Stimulated activated CD8-positive, alpha-beta memory T cell treated with anti-CD3 and anti-CD28 coated beads, Interleukin-7, amount 100 ng/mL, for 24 hours (primary cell): ENCODE measurements at regions not wholly inside any gene's neighbourhood (a gene's known extent, or its start where the extent isn't known, plus 50 kb on each side); places are given as distances from the start of the nearest gene placed in this dataset.

Experiments
- DNase-seq: peaks from one replicate; pipeline ENCODE4 v3.0.0-alpha.2; 2020; ENCODE audit warnings: low read depth

- DNase-seq, result no peak
Measured at GRCh38 chr2:105621038-105621437, 123.7 kb upstream of the NCK2 start.

DNA sequence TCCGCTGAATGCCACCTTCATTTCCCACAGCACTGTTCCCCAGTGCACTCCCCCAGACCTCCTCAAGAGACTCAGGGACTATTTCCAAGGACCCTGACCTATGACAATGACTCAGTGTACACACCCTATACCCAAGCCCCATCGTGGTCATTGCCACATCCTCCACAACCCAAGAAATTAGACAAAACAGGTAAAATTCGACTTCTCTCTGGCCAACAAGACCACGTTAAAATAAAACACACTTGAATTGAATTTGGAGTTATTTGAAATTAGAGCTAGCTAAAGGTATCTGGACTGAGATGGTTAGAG lies 126.4 kb upstream of the NCK2 start:
- no peak for DNase-seq

- DNase-seq, result no peak
Measured at GRCh38 chr2:105617631-105618350, 126.9 kb upstream of the NCK2 start.

DNA sequence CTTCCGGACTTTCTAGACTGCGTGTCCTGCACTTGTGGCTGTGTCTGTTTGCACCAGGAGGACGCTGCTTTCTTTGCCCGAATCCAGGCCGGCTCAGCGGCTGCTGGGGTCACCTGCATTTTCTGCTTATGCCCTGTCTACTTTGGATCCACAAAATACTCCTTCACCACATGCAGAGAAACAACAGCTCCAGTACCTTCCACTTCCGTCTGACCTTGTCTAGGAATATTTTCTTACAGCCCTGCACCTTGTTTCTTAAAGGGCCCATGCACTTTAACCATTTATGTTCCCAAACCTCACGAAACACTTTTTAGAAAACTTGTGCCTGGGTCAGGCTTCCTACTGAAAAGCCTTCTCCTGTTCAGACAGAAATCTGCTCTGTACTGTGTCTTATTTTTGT lies 129.4 kb upstream of the NCK2 start:
- no peak for DNase-seq

DNA sequence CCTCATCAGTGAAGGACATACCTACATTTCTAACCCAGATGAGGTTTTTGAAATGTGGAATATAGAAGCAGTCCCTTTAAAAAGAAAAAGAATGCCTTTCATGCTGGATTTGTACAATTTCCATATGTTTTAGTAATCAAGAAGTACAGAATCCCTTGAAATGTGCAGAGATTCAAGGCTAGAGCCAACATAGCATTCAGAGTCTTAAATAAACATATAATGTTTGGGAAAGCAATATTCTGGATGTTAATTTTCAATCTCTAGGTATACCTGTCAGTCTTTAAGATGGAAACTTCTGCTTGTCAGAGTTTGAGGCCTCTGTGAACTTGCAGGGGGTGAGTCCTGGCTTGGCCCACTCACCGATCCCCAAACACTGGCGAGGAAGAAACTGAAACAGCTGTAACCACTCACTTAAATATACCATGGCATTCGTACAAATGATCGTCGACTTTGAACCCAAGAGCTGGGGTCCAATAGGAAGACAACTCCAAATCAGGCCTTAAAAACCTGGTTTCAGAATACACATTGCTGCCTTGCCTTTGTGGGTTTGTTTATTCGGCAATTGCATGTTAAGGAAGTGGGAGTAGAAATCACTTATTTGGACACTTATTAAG lies 132.8 kb upstream of the NCK2 start:
- DNase-seq, result no peak

DNA sequence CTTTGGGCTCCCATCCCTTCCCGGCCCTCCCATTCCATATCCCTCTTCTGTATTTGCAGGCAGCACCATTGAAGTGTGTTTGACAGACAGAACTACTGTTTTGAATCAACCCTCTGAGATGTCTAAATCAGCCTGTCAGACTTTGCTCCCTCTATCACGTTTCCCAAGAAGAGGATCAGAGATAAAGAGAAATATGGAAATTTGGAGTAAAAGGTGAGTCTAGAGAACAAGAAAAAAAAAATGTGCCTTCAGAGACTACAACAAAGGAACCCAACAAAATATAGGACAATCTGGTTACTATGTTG lies 133.4 kb upstream of the NCK2 start:
- no peak for DNase-seq

GRCh38 chr2:105610576-105611332 lies 134.0 kb upstream of the NCK2 start:
- no peak for DNase-seq

GRCh38 chr2:105609746-105610402 lies 134.8 kb upstream of the NCK2 start:
- no peak for DNase-seq

DNA sequence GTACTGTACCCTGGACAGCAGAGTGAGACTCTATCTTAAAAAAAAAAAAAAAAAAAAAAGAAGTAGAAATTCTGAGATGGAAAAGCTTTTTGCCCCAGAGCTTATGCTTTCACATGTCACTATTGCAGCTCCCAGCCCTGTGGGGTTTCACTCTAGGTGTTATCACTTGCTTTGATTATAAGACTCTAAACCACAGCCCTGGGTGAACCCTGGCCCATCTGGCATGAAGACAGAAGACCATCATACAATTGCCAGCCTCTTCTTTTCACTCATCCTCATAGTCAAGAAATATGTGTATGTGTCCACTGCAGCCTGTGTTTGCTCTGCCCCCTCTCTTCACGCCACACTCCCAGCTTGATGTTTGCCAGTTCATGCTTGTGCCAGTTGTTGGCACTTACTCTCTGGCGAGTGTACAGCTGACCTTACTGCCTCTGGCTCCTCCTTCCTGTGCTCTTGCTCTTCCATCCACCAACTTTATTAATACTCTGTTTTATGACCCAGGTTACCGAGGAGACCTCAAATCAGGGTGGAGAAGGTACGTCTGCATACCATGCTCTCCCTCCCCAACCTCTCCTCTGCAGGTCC lies 136.7 kb upstream of the NCK2 start:
- no peak for DNase-seq

DNA sequence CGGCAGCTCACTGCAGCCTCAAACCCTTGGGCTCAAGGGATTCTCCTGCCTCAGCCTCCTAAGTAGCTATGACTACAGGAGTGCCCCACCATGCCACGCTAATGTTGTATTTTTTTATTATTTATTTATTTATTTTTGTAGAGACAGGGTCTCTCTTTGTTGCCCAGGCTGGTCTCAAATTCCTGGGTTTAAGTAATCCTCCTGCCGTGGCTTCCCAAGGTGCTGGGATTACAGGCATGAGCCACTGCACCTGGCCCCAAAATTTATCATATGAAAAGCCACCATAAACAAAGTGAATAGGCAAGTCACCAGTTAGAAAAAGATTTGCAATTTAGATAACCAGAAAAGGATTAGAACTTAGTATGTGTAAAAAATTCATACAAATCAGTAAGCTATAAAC lies 138.6 kb upstream of the NCK2 start:
- no peak for DNase-seq

GRCh38 chr2:105604938-105605337 lies 139.8 kb upstream of the NCK2 start:
- DNase-seq, result no peak

DNA sequence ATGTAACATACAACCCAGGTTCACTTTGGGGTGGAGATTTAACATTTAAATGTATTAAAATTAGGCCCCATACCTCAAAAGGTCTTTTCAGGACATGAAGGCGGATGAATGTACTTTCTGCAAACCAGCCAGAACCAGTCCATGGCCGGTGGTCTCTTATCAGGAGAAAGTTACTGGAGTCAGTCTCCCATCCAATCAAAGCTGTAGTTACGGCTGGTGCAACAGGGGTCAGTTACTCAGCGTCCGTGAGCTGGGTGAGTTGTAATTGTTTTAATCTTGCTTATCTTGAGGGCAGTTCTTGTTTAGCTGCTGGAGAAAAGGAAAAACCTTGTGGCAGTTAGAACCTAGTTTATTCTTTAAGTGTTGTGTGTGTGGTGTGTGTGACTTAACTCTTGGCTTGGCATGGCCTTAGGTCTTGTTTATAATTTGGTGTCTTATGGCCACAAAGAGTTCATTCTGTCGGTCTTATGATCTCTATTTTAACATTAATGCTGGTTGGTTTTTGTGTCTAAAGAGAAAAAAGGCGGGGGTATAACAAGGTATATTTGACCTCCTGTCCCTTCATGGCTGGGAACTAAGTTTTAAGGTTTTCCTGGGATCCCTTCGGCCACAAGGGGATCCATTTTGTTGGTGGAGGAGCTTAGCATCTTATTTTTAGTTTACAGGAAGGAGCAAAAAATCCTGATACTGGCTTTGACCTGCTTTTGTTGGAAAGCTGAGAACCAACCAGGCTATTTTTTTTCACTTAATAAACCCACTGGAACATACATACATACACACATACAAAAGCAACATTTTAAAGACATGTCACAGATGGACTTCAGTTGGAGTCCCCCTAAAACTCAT lies 143.5 kb upstream of the NCK2 start:
- no peak for DNase-seq

- no peak for DNase-seq
Measured at GRCh38 chr2:105600602-105600948, 144.1 kb upstream of the NCK2 start.

- DNase-seq, result no peak
Measured at GRCh38 chr2:105600037-105600442, 144.7 kb upstream of the NCK2 start.

- no peak for DNase-seq
Measured at GRCh38 chr2:105598829-105599698, 145.6 kb upstream of the NCK2 start.

GRCh38 chr2:105597806-105598803 lies 146.6 kb upstream of the NCK2 start:
- no peak for DNase-seq

- DNase-seq, result no peak
Measured at GRCh38 chr2:105597011-105597805, 147.5 kb upstream of the NCK2 start.

GRCh38 chr2:105596411-105596921 lies 148.2 kb upstream of the NCK2 start:
- DNase-seq, result no peak

- DNase-seq, result no peak
Measured at GRCh38 chr2:105595536-105595935, 149.2 kb upstream of the NCK2 start.
